ENCODE measurements at regions not wholly inside any gene's neighbourhood (a gene's known extent, or its start where the extent isn't known, plus 50 kb on each side); places are given as distances from the start of the nearest gene placed in this dataset.
A peak's percentile ranks its signal among the peaks of the same experiment; 100 is the strongest.

DNA sequence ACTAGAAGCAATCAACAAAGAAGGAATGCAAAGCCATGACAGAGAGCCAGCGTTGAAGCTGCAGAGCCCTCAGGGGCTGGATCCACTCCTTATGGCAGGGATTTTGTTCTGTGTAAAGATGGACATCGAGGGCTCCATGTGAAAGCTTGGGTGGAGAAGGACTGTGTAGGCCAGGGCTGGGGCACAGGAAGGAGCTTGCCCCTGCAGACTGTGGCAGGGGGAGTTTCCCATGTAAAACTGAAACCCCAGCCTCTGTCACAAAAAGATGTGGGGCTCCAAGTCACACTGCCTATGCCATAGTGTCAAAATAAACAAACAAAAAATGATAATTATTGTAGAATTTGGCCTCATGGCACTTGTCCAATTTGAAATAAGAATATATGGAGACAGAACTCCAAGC lies 408.7 kb upstream of the HS6ST1 start:
- Histone ChIP-seq H3K36me3 (replicated peaks in 1 of 2; ENCODE audit: insufficient read depth in 1 of 2, low read depth in 2 of 2) (no peaks in the 10 kb centered on the region), H3K27me3 (no peaks in the 10 kb centered on the region), H3K4me3 (no peak overlapping the region), H3K4me1 (no peaks in the 10 kb centered on the region), H3K27ac (no peak overlapping the region), H3K9me3 (no peaks in the 10 kb centered on the region)
- intact Hi-C loops (cut with DNase I), result loop anchor here (10.0 kb wide), 1 partner anchor 517 kb away; no protein-coding TSS in a partner anchor
- DNase-seq (no peak), ATAC-seq (no peak)
- WGBS, 2 donors, result 80 to 91% methylated on average over 2 of the region's 2 CpGs
- TF ChIP-seq, protein P1, sequence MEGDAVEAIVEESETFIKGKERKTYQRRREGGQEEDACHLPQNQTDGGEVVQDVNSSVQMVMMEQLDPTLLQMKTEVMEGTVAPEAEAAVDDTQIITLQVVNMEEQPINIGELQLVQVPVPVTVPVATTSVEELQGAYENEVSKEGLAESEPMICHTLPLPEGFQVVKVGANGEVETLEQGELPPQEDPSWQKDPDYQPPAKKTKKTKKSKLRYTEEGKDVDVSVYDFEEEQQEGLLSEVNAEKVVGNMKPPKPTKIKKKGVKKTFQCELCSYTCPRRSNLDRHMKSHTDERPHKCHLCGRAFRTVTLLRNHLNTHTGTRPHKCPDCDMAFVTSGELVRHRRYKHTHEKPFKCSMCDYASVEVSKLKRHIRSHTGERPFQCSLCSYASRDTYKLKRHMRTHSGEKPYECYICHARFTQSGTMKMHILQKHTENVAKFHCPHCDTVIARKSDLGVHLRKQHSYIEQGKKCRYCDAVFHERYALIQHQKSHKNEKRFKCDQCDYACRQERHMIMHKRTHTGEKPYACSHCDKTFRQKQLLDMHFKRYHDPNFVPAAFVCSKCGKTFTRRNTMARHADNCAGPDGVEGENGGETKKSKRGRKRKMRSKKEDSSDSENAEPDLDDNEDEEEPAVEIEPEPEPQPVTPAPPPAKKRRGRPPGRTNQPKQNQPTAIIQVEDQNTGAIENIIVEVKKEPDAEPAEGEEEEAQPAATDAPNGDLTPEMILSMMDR (IDR thresholded peaks at IDR 0.05), result no peak
- TF ChIP-seq POLR2A (IDR thresholded peaks at IDR 0.05), result no peak

DNA sequence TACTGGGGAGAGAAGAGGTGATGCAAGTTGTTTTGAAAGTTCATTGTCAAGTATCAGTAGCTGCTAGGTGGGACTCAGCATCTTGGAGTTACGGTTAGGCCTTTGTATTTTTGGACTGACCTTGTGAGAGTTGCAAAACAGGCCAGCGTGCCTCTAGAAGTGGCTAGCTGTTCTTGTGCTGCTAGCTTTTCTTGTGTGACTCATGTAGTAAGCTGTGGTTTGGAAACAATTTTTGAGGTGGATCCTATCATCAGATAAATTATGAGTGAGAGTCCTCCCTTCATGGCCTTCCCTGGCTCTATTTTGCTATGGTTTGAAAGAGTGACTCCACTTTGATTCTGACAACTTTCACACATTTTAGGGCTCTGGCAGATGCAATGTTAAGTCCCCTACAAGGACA lies 409.2 kb upstream of the HS6ST1 start:
- intact Hi-C loops (cut with DNase I), result loop anchor here (10.0 kb wide), 1 partner anchor 517 kb away; no protein-coding TSS in a partner anchor
- WGBS, 2 donors, result 80 to 91% methylated on average over 2 of the region's 2 CpGs
- no peak for ATAC-seq

DNA sequence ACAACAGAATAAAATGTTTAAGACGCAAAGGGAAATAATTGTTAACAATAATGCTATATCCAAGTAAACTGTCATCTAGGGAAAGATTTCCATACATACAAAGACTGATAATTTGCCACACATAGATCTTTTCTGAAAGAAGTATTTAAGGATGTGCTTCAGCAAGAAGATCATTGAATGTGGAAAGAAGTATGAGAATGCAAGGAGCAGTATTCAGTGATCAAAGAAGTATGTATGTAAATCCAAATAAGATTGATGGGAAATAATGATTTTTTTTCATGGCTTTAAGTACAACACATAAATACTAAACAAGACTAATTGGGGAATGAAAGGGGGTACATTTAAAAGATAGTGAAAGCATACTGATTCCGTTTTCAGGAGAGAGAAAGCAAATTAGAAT lies 410.4 kb upstream of the HS6ST1 start:
- Histone ChIP-seq H3K4me1 (no peaks in the 10 kb centered on the region), H3K27ac (no peak overlapping the region), H3K4me3 (no peak overlapping the region), H3K27me3 (no peaks in the 10 kb centered on the region), H3K36me3 (replicated peaks in 1 of 2; ENCODE audit: insufficient read depth in 1 of 2, low read depth in 2 of 2) (no peaks in the 10 kb centered on the region), H3K9me3 (no peaks in the 10 kb centered on the region)
- ATAC-seq (no peak), DNase-seq (no peak)
- TF ChIP-seq, protein P1 (IDR thresholded peaks at IDR 0.05), result no peak
- TF ChIP-seq POLR2A (IDR thresholded peaks at IDR 0.05), result no peak
- WGBS, 2 donors, result 92 to 93% methylated on average over 2 of the region's 2 CpGs
- intact Hi-C loops (cut with DNase I), result loop anchor here (10.0 kb wide), 1 partner anchor 516 kb away; no protein-coding TSS in a partner anchor

More for the DNA sequence above, 409.2 kb upstream of the HS6ST1 start:
- H3K9me3 ChIP-seq, result no peaks in the 10 kb centered on the region
- TF ChIP-seq, protein P1 (IDR thresholded peaks at IDR 0.05), result no peak
- TF ChIP-seq POLR2A (IDR thresholded peaks at IDR 0.05), result no peak
- peak in 1 of 4 donors; percentile 31 for DNase-seq
- no peaks in the 10 kb centered on the region for H3K4me1 ChIP-seq
- no peaks in the 10 kb centered on the region for H3K36me3 ChIP-seq (replicated peaks in 1 of 2; ENCODE audit: insufficient read depth in 1 of 2, low read depth in 2 of 2)
- H3K4me3 ChIP-seq, result no peak overlapping the region
- no peak overlapping the region for H3K27ac ChIP-seq
- H3K27me3 ChIP-seq, result no peaks in the 10 kb centered on the region

DNA sequence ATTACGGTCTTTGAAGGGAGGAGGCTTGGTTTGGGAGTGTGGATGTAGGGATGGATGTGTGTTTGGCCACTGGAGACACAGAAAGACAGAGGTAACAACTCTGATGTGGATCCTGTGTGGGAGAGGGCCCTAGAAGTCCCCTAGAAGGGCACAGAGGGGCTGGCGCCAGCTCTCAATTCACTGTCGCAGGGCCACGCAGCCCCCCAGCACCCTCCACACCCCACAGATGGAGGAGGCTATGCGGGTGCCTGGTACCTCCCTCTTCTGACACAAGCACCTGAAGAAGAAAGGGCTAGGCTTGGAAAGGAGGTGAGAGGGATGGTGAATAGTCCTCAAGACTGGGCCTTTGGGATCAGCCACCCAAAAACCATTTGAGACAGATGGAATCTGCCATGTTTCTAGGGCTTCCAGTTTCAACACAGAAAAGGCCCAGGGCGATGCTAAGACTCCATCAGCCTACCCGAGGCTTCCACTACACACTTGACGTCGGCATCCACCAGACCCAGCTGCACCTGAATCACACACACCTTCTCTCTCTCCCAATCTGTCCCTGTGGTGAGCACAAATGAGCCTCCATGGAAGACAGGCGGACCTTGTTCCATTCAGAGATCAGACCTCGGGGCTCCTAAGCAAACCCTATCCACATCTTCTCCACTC lies 413.5 kb upstream of the HS6ST1 start:
- no peaks in the 10 kb centered on the region for H3K9me3 ChIP-seq
- no peaks in the 10 kb centered on the region for H3K36me3 ChIP-seq (replicated peaks in 1 of 2; ENCODE audit: insufficient read depth in 1 of 2, low read depth in 2 of 2)
- intact Hi-C loops (cut with DNase I), result loop anchor here (10.0 kb wide), 1 partner anchor 417 kb away; the partner anchor contains the start of gene HS6ST1
- DNase-seq, result no peak
- 93 to 95% methylated on average over 11 of the region's 11 CpGs for WGBS, 2 donors
- peaks cover 0 to 4% of the 10 kb centered on the region in 2 donors for H3K27me3 ChIP-seq
- H3K4me3 ChIP-seq, result no peak overlapping the region
- no peak for ATAC-seq
- peaks cover 14% of the 10 kb centered on the region for H3K4me1 ChIP-seq
- H3K27ac ChIP-seq, result no peak overlapping the region
- TF ChIP-seq POLR2A (IDR thresholded peaks at IDR 0.05), result no peak

DNA sequence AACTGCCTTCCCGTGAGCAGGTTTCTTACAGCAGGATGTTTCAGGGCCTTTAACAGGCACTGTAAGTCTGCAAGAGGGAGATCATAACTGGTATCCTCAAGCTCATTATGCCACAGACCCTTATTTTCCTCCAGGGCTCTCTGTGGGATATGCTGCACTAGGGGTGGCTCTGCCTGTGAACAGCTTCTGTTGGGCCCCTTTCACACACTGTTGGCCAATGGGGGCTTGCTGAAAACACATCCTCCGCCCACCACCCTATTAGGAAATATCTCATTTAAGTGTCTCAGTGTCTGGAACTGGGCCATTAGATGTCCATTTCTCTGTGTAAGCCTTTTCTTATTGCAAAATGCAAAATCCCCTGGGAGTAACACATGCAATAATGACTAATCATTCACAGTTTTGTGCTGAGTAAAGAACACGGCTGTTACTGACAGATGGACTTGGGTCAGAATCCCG lies 414.3 kb upstream of the HS6ST1 start:
- no peak overlapping the region for H3K4me3 ChIP-seq
- no peaks in the 10 kb centered on the region for H3K9me3 ChIP-seq
- intact Hi-C loops (cut with DNase I), result loop anchor here (10.0 kb wide), 1 partner anchor 418 kb away; the partner anchor contains the start of gene HS6ST1
- ATAC-seq, result peak; percentile 29
- peak in 1 of 4 donors; percentile 49 for DNase-seq
- 35 to 44% methylated on average over 4 of the region's 4 CpGs for WGBS, 2 donors
- H3K36me3 ChIP-seq (replicated peaks in 1 of 2; ENCODE audit: insufficient read depth in 1 of 2, low read depth in 2 of 2), result no peaks in the 10 kb centered on the region
- TF ChIP-seq POLR2A (IDR thresholded peaks at IDR 0.05), result no peak
- TF ChIP-seq, protein P1 (IDR thresholded peaks at IDR 0.05), result no peak
- peaks cover 0 to 4% of the 10 kb centered on the region in 2 donors for H3K27me3 ChIP-seq
- H3K27ac ChIP-seq, result no peak overlapping the region
- H3K4me1 ChIP-seq, result peaks cover 21% of the 10 kb centered on the region
